Body of pancreas (tissue), 4 donors: ENCODE measurements at regions not wholly inside any gene's neighbourhood (a gene's known extent, or its start where the extent isn't known, plus 50 kb on each side); places are given as distances from the start of the nearest gene placed in this dataset.

Experiments
- POLR2A ChIP-seq, 3 donors: fragments of 450-650 bp; IDR thresholded peaks; one replicate each; pipeline ENCODE4 v1.6.1; 2016; ENCODE audit warnings: antibody characterized with exemption in 3 of 3, mild to moderate bottlenecking in 2 of 3
- TF ChIP-seq, protein P1 (sequence below), 7 experiments: fragments of 450-650 bp in 4 of 7; fragments of 200-600 bp in 3 of 7; sonication (generic) in 3 of 7; IDR thresholded peaks; one replicate each; pipeline ENCODE4 v1.5.1; 2016 to 2019; ENCODE audit warnings: antibody characterized with exemption in 7 of 7

DNA sequence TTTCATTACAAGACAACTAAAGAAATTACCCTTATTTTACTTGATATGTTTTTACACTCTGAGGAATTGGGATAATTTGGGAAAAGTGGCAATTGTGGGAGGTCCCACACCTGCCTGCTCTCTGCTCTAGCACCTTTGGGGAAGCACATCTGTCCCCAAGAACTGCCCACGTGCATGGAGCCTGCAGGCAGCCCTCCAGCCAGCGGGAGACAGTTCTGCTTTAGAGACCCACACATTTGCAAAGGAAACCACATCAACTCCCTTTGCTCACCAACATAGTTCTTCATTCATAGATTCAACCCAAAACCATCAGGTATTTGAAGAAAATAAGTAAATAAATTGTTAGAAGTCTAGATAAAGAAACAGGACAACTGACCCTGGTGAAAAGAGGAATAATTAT is 239.9 kb upstream of the ID2 start:
- no peak for TF ChIP-seq POLR2A (IDR thresholded peaks at IDR 0.05)
- TF ChIP-seq, protein P1, sequence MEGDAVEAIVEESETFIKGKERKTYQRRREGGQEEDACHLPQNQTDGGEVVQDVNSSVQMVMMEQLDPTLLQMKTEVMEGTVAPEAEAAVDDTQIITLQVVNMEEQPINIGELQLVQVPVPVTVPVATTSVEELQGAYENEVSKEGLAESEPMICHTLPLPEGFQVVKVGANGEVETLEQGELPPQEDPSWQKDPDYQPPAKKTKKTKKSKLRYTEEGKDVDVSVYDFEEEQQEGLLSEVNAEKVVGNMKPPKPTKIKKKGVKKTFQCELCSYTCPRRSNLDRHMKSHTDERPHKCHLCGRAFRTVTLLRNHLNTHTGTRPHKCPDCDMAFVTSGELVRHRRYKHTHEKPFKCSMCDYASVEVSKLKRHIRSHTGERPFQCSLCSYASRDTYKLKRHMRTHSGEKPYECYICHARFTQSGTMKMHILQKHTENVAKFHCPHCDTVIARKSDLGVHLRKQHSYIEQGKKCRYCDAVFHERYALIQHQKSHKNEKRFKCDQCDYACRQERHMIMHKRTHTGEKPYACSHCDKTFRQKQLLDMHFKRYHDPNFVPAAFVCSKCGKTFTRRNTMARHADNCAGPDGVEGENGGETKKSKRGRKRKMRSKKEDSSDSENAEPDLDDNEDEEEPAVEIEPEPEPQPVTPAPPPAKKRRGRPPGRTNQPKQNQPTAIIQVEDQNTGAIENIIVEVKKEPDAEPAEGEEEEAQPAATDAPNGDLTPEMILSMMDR (IDR thresholded peaks at IDR 0.05): no peak
